Testis (tissue), 2 donors: ENCODE measurements at regions not wholly inside any gene's neighbourhood (a gene's known extent, or its start where the extent isn't known, plus 50 kb on each side); places are given as distances from the start of the nearest gene placed in this dataset.

Experiments
- CTCF ChIP-seq, 3 experiments: fragments of 450-650 bp in 2 of 3; fragments of 200-600 bp in 1 of 3; sonication (generic) in 1 of 3; IDR thresholded peaks; one replicate each; pipeline ENCODE4 v1.5.1; 2016 to 2019; ENCODE audit warnings: antibody characterized with exemption in 3 of 3, mild to moderate bottlenecking in 2 of 3, moderate library complexity in 1 of 3
- POLR2A ChIP-seq: fragments of 450-650 bp; IDR thresholded peaks from one replicate; pipeline ENCODE4 v1.6.1; 2017; ENCODE audit warnings: antibody characterized with exemption, mild to moderate bottlenecking, moderate library complexity

- TF ChIP-seq POLR2A (no peak), CTCF (IDR thresholded peaks at IDR 0.05) (no peak)
These were observed 588.9 kb upstream of the BTBD3 start for GRCh38 chr20:11328839-11329238.
